Breast epithelium (tissue), 3 donors: ENCODE measurements at regions not wholly inside any gene's neighbourhood (a gene's known extent, or its start where the extent isn't known, plus 50 kb on each side); places are given as distances from the start of the nearest gene placed in this dataset.

ENCODE experiments used
- CTCF ChIP-seq, 3 donors: fragments of 450-650 bp; IDR thresholded peaks; one replicate each; pipeline ENCODE4 v1.5.1; 2016 to 2017; ENCODE audit warnings: antibody characterized with exemption in 3 of 3, mild to moderate bottlenecking in 3 of 3, moderate library complexity in 3 of 3
- POLR2AphosphoS5 ChIP-seq, 3 donors: sonication (generic); formaldehyde crosslinking; IDR thresholded peaks; one replicate each; pipeline ENCODE4 v1.6.1; 2017; ENCODE audit warnings: antibody characterized with exemption in 3 of 3

DNA sequence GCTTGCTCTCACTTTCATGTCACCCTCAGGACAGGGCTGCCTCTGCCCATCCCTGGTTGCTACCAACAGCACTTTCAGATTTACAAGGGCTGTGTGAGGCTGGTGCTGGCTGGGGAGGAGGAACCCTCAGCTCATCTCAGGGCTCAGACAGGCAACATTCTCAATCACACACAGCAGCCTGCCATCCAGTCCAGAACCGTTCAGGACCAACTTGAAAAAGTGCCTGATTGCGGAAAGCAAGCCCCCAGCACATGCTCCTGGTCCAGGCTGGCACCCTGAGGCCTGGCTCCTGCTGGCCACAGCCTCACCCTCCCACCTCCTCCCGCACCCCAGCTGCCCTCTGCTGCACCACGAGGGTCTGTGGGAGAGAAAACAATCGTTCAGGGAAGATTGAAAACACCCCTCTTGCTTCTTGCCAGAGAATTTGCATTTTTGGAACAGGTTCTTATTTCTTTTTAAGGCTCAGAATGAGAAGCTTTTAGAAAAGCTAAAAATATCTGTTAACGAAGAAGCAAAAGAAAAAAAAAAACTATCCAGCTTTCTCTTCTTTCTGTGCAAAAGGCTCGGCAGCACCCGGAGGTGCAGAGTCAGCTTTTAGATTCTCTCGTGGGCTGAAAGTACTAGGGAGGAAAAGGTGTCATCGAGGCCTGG, 403.8 kb upstream of the ID2 start:
- TF ChIP-seq CTCF (IDR thresholded peaks at IDR 0.05) (no peak), POLR2AphosphoS5 (IDR thresholded peaks at IDR 0.05) (no peak)
